ENCODE measurements at regions not wholly inside any gene's neighbourhood (a gene's known extent, or its start where the extent isn't known, plus 50 kb on each side); places are given as distances from the start of the nearest gene placed in this dataset.
"Not testable (repeated sequence)": the region's sequence is repeated elsewhere in the genome, so short reads cannot be mapped to it uniquely, and the experiment has no call there.

DNA sequence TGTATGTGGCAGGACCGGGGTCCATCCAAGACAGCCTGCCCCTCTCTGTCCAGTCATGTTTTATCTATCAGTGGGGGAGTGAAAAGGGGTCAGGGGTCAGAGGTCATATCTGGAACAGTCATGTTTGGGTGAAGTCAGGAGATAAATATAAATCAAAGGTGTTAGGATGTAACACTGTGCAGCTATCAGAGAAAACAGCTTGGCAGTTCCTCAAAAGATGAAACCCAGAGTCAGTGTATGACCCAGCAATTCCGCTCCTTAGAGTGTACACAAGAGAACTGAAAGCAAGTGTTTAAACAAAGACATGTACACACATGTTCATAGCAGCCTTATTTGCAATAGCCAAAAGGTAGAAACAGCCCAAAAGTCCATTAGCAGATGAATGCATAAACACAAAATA is 361.3 kb downstream of the FOXL1 start:
- no peak for ATAC-seq

DNA sequence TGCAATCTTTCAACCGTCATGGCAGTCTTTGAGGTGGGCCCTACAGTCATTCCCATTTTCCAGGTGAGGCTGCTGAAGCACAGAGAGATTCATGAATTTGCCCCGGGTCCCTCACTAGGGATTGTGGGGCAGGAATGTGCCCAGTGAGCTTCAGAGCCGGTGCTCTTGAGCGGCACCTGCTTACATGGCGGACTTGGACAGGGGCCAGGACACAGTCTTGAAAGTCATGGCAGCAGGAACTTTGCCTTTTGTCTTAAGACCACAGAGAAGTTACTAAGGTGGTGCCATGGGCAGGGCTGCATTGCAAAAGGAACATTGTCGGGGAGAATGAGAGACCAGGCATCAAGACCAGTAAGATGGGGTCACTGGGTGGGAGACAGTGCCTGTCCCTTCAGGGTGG is 363.4 kb downstream of the FOXL1 start:
- ATAC-seq, result no peak

DNA sequence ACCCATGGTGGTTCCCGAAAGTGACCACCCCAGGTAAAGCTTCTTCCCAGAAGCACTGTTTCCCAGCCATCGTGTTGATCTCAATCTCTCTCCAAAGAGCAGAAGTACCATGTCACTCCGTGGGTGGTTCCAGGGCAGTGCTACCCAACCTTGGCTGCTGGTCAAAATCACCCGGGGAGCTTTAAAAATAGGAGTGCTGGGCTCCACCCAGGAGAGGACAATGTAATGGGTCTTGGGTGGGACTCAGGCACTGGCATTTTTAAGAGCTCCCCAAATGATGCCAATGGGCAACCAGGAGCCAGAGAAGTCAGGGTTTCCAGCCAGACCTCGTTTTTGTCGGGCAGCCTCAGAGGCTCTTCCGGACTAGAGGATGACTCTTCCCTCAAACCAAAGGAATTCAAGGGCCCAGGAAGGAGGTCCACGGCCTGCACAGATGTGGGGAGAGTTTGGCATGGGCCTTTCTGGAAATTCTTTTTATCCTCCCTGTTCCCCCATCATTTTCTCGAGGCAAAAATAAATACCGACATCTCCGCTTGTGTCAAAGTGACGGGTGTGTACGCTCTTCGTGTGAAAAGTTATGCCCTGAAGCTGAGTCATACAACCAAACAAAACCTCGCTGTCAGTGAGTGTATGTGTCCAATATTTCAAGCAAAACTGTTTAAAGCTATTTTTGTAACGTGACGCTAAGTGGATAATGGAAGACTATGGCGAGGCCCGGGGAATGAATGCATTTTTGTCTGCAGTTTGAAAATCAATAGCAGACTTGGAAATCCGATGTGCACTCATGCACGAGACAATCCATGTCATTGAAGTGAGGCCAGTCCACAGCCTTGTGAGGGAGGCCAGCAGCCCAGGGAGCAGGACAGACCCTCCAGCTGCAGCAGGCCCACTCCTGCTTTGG is 364.1 kb downstream of the FOXL1 start:
- ATAC-seq, result no peak

DNA sequence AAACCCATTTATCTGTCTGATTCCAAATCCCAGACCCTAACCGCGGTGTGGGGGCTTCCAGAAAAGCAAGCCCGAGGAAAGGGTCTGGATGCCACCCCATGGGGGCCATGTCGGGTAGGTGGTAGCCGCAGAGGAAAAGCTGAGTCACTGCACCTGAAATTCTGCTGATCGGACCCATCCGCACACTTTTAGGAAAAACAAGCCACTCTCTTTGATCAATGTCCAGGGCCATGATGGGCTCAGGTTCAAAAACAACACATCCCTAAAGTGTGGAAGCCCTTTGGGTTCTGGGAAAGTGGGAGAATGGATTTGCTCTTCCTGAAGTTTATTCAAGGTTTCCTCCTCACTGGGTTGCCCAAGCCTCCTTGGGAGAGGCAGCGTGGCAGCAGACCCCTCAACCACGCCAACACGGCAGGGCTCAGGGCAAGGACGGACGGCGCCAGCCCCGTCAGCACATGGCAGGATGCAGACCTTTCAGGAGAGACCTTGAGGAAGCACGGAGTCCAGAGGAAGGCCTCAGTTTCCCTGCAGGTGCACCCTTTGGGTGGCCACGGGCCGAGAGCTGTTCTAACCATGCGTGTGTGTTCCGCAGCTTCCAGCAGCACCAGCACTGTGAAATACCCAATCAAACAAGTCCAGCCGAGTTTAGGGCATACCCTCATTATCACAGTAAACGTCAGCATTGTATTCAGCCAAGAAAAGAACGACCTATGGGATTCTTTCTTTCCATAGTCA is 367.0 kb downstream of the FOXL1 start:
- ATAC-seq, result no peak

DNA sequence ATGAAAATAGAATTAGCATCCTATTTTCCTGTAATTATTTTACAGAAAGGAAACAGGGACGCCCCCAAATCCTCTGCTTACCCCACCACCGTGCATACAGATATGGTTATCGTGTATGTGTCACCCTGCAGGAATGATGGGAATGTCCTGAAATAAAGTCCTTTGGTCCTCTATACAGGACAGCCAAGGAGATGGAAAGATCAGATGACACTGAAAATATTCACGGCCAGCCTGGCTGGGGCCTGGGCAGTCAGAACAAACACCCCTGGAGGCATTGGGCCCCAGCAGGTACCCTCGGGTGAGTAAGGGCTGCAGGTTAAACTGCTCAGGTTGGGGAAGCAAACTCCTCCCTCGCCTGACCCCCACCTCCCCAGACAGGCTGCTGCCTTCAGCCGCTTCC is 368.0 kb downstream of the FOXL1 start:
- no peak for ATAC-seq

DNA sequence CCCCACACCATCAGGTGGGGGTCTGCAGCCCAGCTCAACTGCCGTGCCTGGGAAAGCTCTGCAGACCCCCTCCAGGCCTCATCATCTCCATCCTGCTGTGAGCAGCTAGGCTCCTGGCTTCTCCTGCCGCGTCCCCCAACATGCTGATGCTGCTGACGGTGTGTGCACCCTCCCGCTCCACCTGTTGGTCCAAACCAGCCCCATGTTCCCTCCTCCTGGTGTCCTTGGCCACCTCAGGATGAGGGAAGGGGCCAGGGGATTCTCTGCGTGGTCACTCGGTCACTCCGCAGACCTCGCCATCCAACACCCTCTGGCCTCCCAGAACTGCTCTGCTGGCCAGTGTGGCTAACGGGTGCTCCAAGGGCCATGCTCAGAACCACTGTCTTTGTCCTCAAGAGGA is 368.6 kb downstream of the FOXL1 start:
- no peak for ATAC-seq

DNA sequence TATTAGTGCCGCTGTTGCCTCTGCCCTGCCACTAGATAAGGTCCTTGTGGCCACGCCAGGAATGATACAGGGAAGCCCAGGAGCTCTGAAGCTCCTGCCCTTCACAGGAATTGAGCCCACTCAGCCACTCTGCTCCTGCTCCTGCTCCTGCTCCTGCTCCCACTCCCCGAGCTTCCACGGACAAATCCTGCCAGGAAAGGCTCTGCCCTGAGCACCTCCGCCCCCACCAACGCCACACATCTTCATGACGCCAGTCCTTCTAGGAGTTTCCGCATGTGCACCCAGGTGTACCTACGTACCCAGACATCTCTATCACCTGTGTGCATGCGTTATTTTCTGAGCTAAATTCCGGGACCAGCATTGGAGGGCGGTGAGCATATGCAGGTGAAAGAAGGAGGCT is 369.1 kb downstream of the C16orf95 start:
- ATAC-seq, result no peak

DNA sequence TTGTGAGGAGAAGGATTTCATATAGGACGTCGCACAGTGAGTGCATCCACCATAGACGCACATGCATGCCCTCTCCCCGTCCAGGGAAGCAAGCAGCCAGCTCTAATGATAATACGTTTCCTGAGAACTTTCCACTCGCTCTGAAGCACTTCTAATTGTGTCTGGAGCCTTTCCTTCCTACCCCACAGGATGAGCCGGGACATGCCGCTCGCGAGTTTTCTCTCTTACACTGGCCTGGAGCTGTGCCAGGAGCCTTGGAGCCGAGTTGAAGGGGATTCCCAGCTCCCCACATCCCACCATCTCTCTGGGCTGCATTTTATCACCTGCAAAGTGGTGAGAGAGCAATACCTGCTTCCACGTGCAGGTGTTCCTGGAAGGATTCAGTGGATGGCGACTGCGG is 368.1 kb downstream of the C16orf95 start:
- no peak for ATAC-seq

DNA sequence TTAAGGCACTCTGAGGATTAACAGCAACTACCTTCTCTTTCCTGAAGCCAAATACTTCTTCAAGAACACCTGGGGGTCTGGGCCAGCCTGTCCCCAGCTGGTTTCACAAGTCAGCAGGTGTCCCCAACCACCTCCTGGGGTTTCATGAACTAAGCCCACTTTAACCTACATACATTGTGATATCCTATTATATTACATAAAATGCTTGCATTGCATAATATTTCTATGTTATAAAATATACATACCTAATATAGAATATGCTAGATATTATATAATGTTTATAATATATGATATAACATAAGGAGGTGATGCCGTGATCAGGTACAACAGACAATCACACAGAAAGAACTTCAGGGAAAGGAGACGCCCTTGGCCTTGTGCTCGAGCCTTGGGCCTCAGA is 367.6 kb downstream of the C16orf95 start:
- ATAC-seq, result no peak

DNA sequence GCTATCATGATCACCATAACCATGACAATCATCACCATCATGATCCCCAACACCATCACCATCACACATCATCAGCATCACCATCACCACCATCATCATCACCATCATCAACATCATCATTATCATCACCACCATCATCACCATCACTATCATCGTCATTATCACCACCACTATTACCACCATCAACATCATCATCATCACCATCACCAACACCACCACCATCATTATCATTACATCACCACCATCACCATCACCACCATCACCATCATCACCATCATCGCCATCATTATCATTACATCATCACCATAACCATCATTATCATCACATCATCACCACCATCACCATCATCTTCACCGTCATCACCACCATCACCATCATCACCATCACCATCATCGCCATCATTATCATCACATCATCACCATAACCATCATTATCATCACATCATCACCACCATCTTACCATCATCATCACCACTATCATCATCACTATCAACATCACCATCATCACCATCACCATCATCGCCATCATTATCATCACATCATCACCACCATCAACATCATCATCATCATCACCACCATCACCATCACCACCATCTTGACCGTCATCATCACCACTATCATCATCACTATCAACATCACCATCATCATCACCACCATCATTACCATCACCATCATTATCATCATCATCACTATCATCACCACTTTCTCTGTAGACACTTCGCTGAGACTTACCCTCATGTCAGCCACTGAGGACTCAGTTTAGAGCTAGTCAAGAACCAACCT is 366.0 kb downstream of the C16orf95 start:
- no peak for ATAC-seq

DNA sequence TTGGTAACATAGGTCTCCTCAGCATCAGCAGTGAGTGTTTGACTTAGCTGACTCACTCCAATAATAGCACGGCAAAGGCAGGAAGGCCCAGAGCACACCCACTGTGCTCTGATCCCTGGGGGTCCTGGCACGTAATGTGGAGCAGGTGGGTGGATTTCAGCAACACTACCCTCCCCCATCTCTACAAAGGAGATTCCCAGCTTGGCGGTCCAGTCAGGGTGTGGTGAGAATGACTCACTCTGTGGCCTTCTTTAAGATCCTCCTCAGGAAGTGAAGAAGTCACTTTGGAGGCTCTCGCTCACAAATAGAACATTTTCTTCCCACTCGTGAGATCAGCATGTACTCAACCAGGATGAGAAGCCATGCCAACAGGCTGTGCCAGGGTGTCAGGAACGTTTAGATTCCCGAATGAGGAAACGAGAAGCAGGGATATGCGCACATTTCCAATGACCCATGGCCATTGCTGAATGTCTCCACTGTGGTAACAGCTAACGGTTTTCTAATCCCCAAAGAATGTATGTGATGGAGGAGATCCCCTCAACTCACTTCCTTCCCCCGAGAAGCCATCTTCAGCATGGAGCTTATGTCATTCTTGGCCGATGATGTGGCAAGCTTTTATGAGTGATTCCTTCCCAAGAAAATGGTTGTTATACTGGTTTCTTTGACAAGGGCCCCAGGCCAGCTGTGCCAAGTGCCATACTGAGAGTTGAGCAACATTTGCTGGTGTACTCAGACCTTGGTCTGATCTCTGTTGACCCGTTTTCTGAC is 365.2 kb downstream of the C16orf95 start:
- no peak for ATAC-seq

DNA sequence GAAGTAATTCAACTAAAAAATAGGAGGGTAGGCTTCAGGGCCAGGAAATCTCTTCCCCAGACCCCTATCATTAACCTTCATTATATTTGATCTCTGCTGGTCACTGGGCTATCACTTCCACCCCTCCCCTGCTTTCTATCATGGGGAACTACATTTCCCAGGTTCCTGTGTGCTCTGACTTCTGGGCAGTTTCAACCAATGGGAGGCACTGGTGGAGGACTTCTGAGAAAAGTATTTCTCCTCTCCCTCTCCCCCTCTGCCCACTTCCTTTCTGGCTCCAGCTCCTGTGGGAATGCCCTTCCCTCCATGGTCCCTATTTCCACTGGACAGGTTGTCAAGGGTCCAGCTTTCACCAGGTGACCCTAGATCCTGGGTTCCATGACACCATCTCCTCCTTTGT is 364.4 kb downstream of the C16orf95 start:
- no peak for ATAC-seq

DNA sequence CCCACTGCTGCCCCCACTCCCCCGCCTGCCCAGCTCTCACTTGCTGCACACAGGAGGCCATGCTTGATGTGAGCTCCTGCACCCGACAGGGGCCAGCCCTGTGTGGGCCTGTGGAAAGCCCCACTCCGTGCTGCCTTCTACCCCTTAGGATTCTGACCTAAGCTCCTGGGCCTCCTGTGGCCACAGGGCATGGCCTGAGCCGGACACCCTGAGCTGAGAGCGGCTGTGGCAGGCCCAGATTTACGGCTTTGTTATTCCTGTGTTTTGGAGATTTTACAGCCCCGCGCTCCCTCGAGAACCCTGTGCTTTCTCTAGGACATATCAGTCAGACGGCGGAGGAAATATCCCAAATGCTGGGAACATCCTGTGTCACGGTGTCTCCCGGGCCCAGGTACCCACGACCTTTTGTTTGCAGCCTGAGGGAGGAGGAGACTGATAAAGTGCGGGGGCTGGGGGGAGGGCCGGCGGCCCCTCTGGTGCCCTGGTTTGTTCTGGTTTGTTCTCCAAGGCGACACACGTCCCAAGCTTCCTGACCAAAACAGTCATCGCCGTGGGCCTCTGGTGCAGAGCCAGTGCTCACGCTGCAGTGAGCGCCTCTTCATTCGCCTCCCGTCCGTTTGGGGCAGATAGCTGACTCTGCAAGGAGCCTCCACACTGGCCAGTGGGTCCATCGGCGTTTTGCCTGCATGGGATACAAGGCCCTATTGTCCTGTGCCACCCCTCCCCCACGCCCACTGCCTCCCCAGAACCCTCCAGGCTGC is 363.4 kb downstream of the C16orf95 start:
- no peak for ATAC-seq

DNA sequence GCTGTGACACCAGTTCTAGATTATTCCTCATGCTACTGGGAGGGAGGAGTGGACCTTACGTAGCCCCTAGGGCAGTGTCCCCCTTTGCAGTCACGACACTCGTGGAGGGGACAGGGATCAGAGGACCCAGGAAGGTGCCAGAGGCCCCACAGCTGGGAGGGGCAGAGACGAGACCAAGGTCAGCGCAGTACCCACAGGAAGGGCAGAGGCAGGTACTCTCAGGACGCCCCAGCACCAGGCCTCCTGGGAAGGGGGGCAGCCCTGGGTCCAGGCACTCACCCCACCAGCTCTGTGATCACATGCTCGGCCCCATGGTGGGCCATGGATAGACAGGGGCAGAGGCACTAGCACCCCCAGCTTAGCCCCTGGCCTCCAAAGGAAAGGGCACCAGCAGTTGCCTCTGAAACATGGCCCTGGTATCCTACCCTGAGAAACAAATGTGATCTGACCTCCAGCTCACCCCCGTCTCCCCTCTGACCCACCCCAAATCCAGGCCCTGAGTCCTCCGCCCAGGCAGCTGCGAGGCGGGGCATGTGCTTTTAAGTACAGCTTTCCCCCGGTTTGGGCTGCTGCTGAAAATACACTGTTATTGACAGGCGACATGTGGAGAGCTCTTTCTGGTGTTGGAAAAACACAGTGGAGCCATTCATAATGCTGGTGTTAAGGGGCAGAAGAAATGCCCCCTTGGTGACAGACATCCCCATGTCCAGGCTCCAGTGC is 361.9 kb downstream of the C16orf95 start:
- no peak for ATAC-seq

DNA sequence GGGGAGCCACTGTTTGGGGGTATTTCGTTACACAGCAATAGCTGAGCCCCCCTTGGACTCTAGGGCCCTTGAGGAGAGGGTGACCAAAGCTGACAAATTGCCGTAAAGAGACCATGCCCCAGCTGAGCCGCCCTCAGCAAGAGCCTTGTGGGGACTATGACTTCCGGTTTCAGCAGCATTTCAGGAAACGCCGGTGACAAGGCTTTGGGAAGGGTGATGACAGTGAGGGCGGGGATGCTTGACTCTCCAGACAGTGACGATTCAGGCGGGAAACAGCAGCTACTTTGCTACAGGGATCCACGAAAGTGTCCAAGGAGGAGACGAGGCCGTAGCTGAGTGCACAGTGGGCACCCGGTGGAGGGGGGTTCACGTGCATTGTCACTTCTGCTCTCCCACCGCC is 360.8 kb downstream of the C16orf95 start:
- ATAC-seq, result no peak

DNA sequence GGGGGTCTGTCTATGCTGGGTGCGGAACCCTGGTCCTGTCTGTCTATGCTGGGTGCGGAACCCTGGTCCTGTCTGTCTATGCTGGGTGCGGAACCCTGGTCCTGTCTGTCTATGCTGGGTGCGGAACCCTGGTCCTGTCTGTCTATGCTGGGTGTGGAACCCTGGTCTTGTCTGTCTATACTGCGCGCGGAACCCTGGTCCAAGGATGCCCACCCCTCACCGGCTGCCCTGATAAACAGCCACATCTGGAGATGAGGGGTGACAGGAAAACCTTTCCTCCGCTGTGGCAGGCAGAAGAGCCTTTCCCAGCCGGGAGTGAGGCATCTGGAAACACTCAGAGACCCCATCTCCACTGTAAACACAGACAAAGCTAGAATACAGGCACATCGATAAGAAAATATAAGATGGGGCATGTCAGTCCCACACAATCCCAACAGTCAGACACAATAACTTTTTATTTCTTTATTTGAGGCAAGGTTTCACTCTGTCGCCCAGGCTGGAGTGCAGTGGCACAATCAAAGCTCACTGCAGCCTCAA is 359.5 kb downstream of the C16orf95 start:
- not testable (repeated sequence) for ATAC-seq

DNA sequence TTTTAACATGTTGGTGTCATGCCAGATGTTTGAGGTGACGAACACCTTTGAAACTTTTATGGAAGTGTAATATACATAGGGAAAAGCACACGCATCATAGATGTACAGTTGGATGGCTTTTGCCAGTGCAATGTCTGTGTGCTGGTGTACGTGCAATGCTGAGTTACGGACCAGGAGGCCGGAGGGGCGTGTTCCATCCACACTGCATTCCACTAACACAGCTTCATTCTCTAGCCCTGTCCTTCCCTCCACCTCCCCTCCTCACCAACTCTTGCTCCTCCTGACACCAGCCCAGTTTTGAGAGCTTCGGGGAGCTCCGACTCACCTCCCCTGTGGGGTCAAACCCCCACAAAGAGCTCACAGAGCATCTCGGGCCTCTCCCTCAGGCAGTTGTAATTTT is 358.8 kb downstream of the C16orf95 start:
- ATAC-seq, result no peak

DNA sequence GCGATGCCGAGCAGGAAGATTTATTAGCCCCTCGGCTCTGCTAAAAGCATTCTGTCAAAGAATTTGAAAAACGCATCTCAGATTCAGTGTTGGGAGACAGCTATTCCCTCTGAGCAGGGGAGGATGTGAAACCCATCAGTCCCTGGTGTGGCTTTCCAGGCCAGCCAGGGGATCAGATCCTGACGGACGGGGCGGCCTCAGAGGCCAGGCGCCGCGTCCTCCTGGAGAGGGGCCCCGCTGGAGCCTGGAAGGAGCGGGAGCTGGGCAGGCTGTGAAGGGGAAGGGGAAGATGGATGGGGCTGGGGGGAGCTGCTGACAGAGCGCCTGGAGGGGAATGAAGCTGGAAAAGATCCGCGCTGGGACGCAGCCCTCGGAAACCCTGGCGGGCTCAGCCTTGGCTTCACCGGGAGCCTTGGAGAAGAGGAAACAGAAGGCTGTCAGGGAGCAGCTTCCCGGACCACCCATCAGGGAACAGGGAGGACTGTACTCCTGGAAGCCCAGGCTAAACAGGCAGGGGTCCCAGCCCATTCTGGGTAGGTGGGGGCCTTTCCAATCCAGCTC is 358.0 kb downstream of the C16orf95 start:
- ATAC-seq, result no peak

DNA sequence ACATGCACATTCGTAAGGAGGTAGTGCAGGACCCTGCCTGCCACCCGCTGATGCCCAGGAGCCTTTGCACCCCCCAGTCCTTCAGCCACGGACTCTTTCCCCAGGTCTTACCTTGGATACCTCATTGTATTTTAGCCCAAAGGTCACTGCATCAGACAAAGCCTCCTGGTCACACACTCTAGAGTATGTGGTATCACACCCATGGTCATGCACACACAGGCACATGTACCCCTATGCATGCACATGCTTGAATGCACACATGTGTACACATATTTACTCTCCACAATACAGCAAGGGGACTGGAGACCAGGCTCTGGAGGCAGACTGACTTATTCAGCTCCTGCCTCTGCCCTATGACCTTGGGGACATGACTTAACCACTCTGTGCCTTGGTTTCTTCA is 357.5 kb downstream of the C16orf95 start:
- ATAC-seq, result no peak

DNA sequence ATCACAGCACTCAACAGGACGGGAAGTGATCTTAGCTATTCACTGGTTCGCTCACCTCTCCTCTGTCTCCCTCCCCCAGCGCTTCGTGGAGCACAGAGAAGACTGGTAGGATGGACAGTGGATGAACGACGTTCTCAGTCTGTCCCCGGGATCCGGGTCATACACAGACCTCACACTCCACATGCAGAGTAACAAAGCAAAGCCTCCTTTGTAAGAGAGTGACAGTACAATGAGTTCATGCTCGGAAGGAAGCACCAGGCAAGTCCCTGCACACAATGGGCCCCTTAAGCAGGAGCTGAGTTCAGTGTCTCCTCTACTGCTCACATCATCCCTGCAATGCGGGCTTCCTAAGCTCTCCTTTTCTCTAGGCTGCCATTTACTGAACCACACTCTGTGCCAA is 356.9 kb downstream of the C16orf95 start:
- ATAC-seq, result no peak
